Calu3 (cell line): ENCODE measurements at regions not wholly inside any gene's neighbourhood (a gene's known extent, or its start where the extent isn't known, plus 50 kb on each side); places are given as distances from the start of the nearest gene placed in this dataset.

Experiments
- BruUV-seq: library from RNA; stranded (reverse); fragments of 400-500 nt; replicated peaks from 2 replicates; lab custom pipeline; 2021; lab: Mats Ljungman, UMichigan
- CTCF ChIA-PET: fragments of 300-600 bp; sonication (Branson Sonifier 250); formaldehyde crosslinking; loops from one replicate; lab custom pipeline; 2022; ENCODE audit warnings: antibody characterized with exemption; lab: Charles Lee
- DNase-seq: peaks from one replicate; pipeline ENCODE4 v3.0.0; 2022
- H3K27ac Mint-ChIP-seq: one replicate; pipeline ENCODE4 v1.8.0; 2022; ENCODE audit warnings: mixed read lengths; ENCODE audit not compliant: unreplicated experiment
- H3K27me3 Mint-ChIP-seq: one replicate; pipeline ENCODE4 v1.8.0; 2022; ENCODE audit warnings: mixed read lengths; ENCODE audit not compliant: unreplicated experiment
- H3K36me3 Mint-ChIP-seq: one replicate; pipeline ENCODE4 v1.8.0; 2022; ENCODE audit warnings: mild to moderate bottlenecking, moderate library complexity, mixed read lengths; ENCODE audit not compliant: insufficient read depth, unreplicated experiment
- H3K4me1 Mint-ChIP-seq: one replicate; pipeline ENCODE4 v1.8.0; 2022; ENCODE audit warnings: mild to moderate bottlenecking, low read depth, mixed read lengths; ENCODE audit not compliant: unreplicated experiment
- H3K4me3 Mint-ChIP-seq: one replicate; pipeline ENCODE4 v1.8.0; 2022; ENCODE audit warnings: mild to moderate bottlenecking, low read depth, moderate library complexity, mixed read lengths; ENCODE audit not compliant: unreplicated experiment
- H3K9me3 Mint-ChIP-seq: one replicate; pipeline ENCODE4 v1.8.0; 2022; ENCODE audit warnings: low read depth, mixed read lengths; ENCODE audit not compliant: unreplicated experiment
- intact Hi-C: fragments of 100-400 bp; cut with micrococcal nuclease; formaldehyde crosslinking; loops from one replicate; pipeline ENCODE4 v1.10.0; 2022; ENCODE audit not compliant: unreplicated experiment
- TF ChIP-seq, protein P1 (sequence below): fragments of 200-600 bp; IDR thresholded peaks from one replicate; pipeline ENCODE4 v1.8.0; 2022; ENCODE audit warnings: antibody characterized with exemption; ENCODE audit not compliant: unreplicated experiment

DNA sequence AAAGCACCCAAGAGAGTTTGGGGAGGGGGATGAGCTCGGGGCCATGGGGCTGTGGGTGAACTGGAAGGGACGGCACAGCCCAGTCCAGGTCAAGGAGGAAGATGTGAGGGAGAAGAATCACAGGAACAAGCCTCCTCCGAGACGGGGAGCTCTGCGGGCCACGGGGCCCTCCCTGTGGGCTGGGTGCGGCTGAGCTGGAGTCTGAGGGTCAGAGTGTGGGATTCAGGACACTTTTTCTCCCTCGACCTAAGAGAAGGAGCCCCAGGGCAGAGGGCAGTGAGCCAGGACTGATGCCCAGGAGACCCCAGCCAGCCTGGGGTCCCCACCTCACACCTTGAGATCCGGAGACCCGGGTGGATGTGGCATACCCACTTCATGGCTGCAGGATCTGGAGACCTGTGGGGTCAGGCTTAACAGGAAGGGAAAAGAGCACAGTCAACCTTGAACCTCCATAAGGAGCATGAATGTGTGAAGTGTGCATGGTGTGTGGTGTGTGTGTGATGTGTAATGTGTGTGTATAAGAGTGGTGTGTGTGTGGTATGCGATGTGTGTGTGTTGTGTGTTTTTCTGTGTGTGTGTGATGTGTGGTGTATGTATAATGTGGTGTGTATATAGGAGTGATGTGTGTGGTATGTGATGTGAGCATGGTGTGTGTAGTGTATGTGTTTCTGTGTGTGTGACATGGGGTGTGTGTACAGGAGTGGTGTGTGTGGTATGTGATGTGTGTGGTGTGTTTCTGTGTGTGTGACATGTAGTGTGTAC lies 504.6 kb downstream of the BRD1 start:
- peaks cover 31% of the 10 kb centered on the region for H3K27me3 Mint-ChIP-seq
- no peak for DNase-seq
- no peak overlapping the region for H3K4me3 Mint-ChIP-seq
- no peaks in the 10 kb centered on the region for H3K36me3 Mint-ChIP-seq
- H3K4me1 Mint-ChIP-seq, result no peaks in the 10 kb centered on the region
- TF ChIP-seq, protein P1, sequence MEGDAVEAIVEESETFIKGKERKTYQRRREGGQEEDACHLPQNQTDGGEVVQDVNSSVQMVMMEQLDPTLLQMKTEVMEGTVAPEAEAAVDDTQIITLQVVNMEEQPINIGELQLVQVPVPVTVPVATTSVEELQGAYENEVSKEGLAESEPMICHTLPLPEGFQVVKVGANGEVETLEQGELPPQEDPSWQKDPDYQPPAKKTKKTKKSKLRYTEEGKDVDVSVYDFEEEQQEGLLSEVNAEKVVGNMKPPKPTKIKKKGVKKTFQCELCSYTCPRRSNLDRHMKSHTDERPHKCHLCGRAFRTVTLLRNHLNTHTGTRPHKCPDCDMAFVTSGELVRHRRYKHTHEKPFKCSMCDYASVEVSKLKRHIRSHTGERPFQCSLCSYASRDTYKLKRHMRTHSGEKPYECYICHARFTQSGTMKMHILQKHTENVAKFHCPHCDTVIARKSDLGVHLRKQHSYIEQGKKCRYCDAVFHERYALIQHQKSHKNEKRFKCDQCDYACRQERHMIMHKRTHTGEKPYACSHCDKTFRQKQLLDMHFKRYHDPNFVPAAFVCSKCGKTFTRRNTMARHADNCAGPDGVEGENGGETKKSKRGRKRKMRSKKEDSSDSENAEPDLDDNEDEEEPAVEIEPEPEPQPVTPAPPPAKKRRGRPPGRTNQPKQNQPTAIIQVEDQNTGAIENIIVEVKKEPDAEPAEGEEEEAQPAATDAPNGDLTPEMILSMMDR, result no peak
- H3K9me3 Mint-ChIP-seq, result peaks cover 4% of the 10 kb centered on the region
- CTCF ChIA-PET, result no interaction called here
- BruUV-seq, result no TSS peak
- intact Hi-C loops, result no loop called here
- no peak overlapping the region for H3K27ac Mint-ChIP-seq

GRCh38 chr22:49322231-49322630 lies 505.4 kb downstream of the BRD1 start:
- CTCF ChIA-PET, result no interaction called here
- intact Hi-C loops, result no loop called here
- no peak overlapping the region for H3K4me3 Mint-ChIP-seq
- no peaks in the 10 kb centered on the region for H3K36me3 Mint-ChIP-seq
- peaks cover 4% of the 10 kb centered on the region for H3K9me3 Mint-ChIP-seq
- H3K27me3 Mint-ChIP-seq, result peaks cover 31% of the 10 kb centered on the region
- TF ChIP-seq, protein P1, result no peak
- no peak overlapping the region for H3K27ac Mint-ChIP-seq
- no peak for DNase-seq
- H3K4me1 Mint-ChIP-seq, result no peaks in the 10 kb centered on the region
- BruUV-seq, result no TSS peak

- CTCF ChIA-PET, result no interaction called here
- DNase-seq, result no peak
- Mint-ChIP-seq H3K4me1 (no peaks in the 10 kb centered on the region), H3K36me3 (no peaks in the 10 kb centered on the region), H3K9me3 (peaks cover 4% of the 10 kb centered on the region), H3K27me3 (peaks cover 31% of the 10 kb centered on the region), H3K4me3 (no peak overlapping the region), H3K27ac (no peak overlapping the region)
- TF ChIP-seq, protein P1, result no peak
- BruUV-seq, result no TSS peak
- intact Hi-C loops, result no loop called here
Observed at GRCh38 chr22:49321477-49322055, 506.1 kb downstream of the BRD1 start.

- no TSS peak for BruUV-seq
- peaks cover 31% of the 10 kb centered on the region for H3K27me3 Mint-ChIP-seq
- H3K4me3 Mint-ChIP-seq, result no peak overlapping the region
- no peak for DNase-seq
- no peaks in the 10 kb centered on the region for H3K4me1 Mint-ChIP-seq
- H3K27ac Mint-ChIP-seq, result no peak overlapping the region
- TF ChIP-seq, protein P1, result no peak
- no peaks in the 10 kb centered on the region for H3K36me3 Mint-ChIP-seq
- CTCF ChIA-PET, result no interaction called here
- intact Hi-C loops, result no loop called here
- peaks cover 4% of the 10 kb centered on the region for H3K9me3 Mint-ChIP-seq
Observed at GRCh38 chr22:49320714-49321476, 506.8 kb downstream of the BRD1 start.
